ENCODE measurements at regions not wholly inside any gene's neighbourhood (a gene's known extent, or its start where the extent isn't known, plus 50 kb on each side); places are given as distances from the start of the nearest gene placed in this dataset.

- no peak for DNase-seq (ENCODE audit: low spot score)
- in situ Hi-C loops (cut with MboI; ENCODE audit: low pct_unique_long_range_greater_than_20kb, low sequenced_read_pairs, unreplicated experiment): no loop called here
- no peak for TF ChIP-seq CTCF (IDR thresholded peaks at IDR 0.05; ENCODE audit: extremely low read depth, insufficient read depth, missing control alignments)
Measured at GRCh38 chr2:62347563-62348270, 151.8 kb downstream of the B3GNT2 start.

GRCh38 chr2:62344472-62344871, 148.6 kb downstream of the B3GNT2 start:
- TF ChIP-seq CTCF (IDR thresholded peaks at IDR 0.05; ENCODE audit: extremely low read depth, insufficient read depth, missing control alignments): no peak
- peak; percentile 42 for DNase-seq (ENCODE audit: low spot score)
- in situ Hi-C loops (cut with MboI; ENCODE audit: low pct_unique_long_range_greater_than_20kb, low sequenced_read_pairs, unreplicated experiment): no loop called here

- in situ Hi-C loops (cut with MboI; ENCODE audit: low pct_unique_long_range_greater_than_20kb, low sequenced_read_pairs, unreplicated experiment): no loop called here
- no peak for DNase-seq (ENCODE audit: low spot score)
- no peak for TF ChIP-seq CTCF (IDR thresholded peaks at IDR 0.05; ENCODE audit: extremely low read depth, insufficient read depth, missing control alignments)
Measured at GRCh38 chr2:62343636-62344337, 147.9 kb downstream of the B3GNT2 start.

- no peak for TF ChIP-seq CTCF (IDR thresholded peaks at IDR 0.05; ENCODE audit: extremely low read depth, insufficient read depth, missing control alignments)
- in situ Hi-C loops (cut with MboI; ENCODE audit: low pct_unique_long_range_greater_than_20kb, low sequenced_read_pairs, unreplicated experiment): no loop called here
- DNase-seq (ENCODE audit: low spot score): no peak
Measured at GRCh38 chr2:62343206-62343605, 147.3 kb downstream of the B3GNT2 start.

- in situ Hi-C loops (cut with MboI; ENCODE audit: low pct_unique_long_range_greater_than_20kb, low sequenced_read_pairs, unreplicated experiment): no loop called here
- TF ChIP-seq CTCF (IDR thresholded peaks at IDR 0.05; ENCODE audit: extremely low read depth, insufficient read depth, missing control alignments): no peak
- DNase-seq (ENCODE audit: low spot score): no peak
Measured at GRCh38 chr2:62340994-62341484, 145.1 kb downstream of the B3GNT2 start.

GRCh38 chr2:62339837-62340236, 143.9 kb downstream of the B3GNT2 start:
- in situ Hi-C loops (cut with MboI; ENCODE audit: low pct_unique_long_range_greater_than_20kb, low sequenced_read_pairs, unreplicated experiment): no loop called here
- no peak for TF ChIP-seq CTCF (IDR thresholded peaks at IDR 0.05; ENCODE audit: extremely low read depth, insufficient read depth, missing control alignments)
- DNase-seq (ENCODE audit: low spot score): no peak

Data from GM13977 (cell line).